ENCODE measurements at regions not wholly inside any gene's neighbourhood (a gene's known extent, or its start where the extent isn't known, plus 50 kb on each side); places are given as distances from the start of the nearest gene placed in this dataset.

- Histone ChIP-seq H3K4me1 (ENCODE audit: insufficient read depth) (no peaks in the 10 kb centered on the region), H3F3A (replicated peaks; ENCODE audit: low read depth) (no peaks in the 10 kb centered on the region), H3K4me3 (no peak overlapping the region), H4K20me1 (replicated peaks; ENCODE audit: insufficient read depth) (no peaks in the 10 kb centered on the region), H3K36me3 (ENCODE audit: insufficient read depth) (no peaks in the 10 kb centered on the region), H3K9me2 (ENCODE audit: insufficient read depth) (peaks cover 6% of the 10 kb centered on the region), H3K27me3 (ENCODE audit: insufficient read depth) (no peaks in the 10 kb centered on the region), H3K27ac (ENCODE audit: low read depth) (no peak overlapping the region), H3K4me2 (no peak overlapping the region), H3K79me2 (replicated peaks; ENCODE audit: insufficient read depth) (no peaks in the 10 kb centered on the region), H2AFZ (no peak overlapping the region)
- TF ChIP-seq EZH2phosphoT487 (IDR thresholded peaks at IDR 0.05; ENCODE audit: unreplicated experiment) (no peak), POLR2AphosphoS5 (IDR thresholded peaks at IDR 0.05; ENCODE audit: low read depth) (no peak), JUNB (IDR thresholded peaks at IDR 0.05; ENCODE audit: unreplicated experiment) (no peak), NANOG (IDR thresholded peaks at IDR 0.05; ENCODE audit: borderline replicate concordance) (no peak), ZNF114 (CRISPR knock-in tag; IDR thresholded peaks at IDR 0.05) (no peak), CTCF (conservative IDR thresholded peaks at IDR 0.05; ENCODE audit: low read depth in 2 of 2) (no peak), EZH2 (IDR thresholded peaks at IDR 0.05; ENCODE audit: low read depth, unreplicated experiment) (no peak), ZNF331 (CRISPR knock-in tag; IDR thresholded peaks at IDR 0.05; ENCODE audit: low read depth) (no peak), CREB1 (CRISPR knock-in tag; IDR thresholded peaks at IDR 0.05; ENCODE audit: low read depth) (no peak), ETS1 (IDR thresholded peaks at IDR 0.05) (no peak), STAT1 (IDR thresholded peaks at IDR 0.05; ENCODE audit: unreplicated experiment) (no peak), REST (IDR thresholded peaks at IDR 0.05; ENCODE audit: unreplicated experiment) (no peak)
- DNase-seq (ENCODE audit: low spot score) (no peak), ATAC-seq (no peak)
- Mint-ChIP-seq H3K36me3 (ENCODE audit: low read depth) (peaks cover 39% of the 10 kb centered on the region), H3K4me3 (no peak overlapping the region), H3K27me3 (ENCODE audit: insufficient read depth, low read depth, poor library complexity) (peaks cover 4% of the 10 kb centered on the region), H3K9me3 (peaks cover 94% of the 10 kb centered on the region), H3K4me1 (no peaks in the 10 kb centered on the region), H3K27ac (no peak overlapping the region)
These were observed 276.7 kb downstream of the CHL1 start for GRCh38 chr3:473033-473800.

Measured in GM23338 (cell line).